D721Med (cell line): ENCODE measurements at regions not wholly inside any gene's neighbourhood (a gene's known extent, or its start where the extent isn't known, plus 50 kb on each side); places are given as distances from the start of the nearest gene placed in this dataset.
"Not testable (repeated sequence)": the region's sequence is repeated elsewhere in the genome, so short reads cannot be mapped to it uniquely, and the experiment has no call there.

Experiments
- DNase-seq: peaks from one replicate; pipeline ENCODE4 v3.0.0; 2011; ENCODE audit warnings: low spot score; ENCODE audit not compliant: insufficient read length
- FAIRE-seq: peaks from 2 replicates; lab custom pipeline; 2011; peaks lifted over from hg19 to GRCh38; lab: Jason Lieb, UNC
- CTCF ChIP-seq: IDR thresholded peaks from 2 replicates; pipeline ENCODE4 v1.5.1; 2012; ENCODE audit warnings: mild to moderate bottlenecking, control low read depth; ENCODE audit not compliant: insufficient read depth; ENCODE audit errors: missing control alignments

- no peak for TF ChIP-seq CTCF
- no peak for DNase-seq
- no peak for FAIRE-seq
Observed at GRCh38 chr4:125590158-125590557, 275.4 kb downstream of the FAT4 start.

GRCh38 chr4:125591290-125591689 is 276.5 kb downstream of the FAT4 start:
- FAIRE-seq (no peak), DNase-seq (no peak)
- TF ChIP-seq CTCF, result no peak

DNA sequence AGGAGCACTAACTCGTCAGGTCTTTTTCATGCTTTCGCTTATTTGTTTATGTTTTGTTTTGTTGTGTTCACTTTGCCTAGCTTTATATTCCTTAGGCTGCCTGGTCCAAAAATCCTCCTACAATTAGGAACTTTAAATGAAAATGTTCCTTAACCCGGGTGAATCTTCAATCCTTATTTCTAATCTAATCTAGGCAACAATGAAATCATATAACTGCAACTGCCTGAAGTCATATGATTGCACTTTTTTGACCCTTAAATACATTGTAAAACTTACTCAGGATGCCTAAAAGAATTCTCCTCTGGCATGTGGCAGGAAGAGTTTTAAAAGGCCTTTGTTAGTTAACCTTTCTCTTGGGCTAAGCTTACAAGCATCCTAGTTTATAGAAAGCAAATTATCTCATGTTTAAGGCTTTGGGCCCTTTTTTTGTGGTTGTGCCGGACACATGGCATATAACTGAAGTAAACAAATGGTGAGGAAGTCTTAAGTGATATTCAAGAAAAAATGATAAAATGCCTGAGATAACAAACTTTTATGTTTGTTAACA is 279.4 kb downstream of the FAT4 start:
- DNase-seq (no peak), FAIRE-seq (no peak)
- TF ChIP-seq CTCF, result no peak

DNA sequence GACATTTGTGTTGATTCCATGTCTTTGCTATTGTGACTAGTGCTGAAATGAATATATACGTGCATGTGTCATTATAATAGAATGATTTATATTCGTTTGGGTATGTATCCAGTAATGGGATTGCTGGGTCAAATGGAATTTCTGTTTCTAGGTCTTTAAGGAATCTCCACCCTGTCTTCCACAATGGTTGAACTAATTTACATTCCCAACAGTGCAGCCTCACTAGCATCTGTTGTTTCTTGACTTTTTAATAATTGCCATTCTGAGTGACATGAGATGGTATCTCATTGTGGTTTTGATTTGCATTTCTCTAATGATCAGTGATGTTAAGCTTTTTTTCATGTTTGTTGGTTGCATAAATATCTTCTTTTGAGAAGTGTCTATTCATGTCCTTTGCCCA is 291.2 kb downstream of the FAT4 start:
- not testable (repeated sequence) for FAIRE-seq, DNase-seq

DNA sequence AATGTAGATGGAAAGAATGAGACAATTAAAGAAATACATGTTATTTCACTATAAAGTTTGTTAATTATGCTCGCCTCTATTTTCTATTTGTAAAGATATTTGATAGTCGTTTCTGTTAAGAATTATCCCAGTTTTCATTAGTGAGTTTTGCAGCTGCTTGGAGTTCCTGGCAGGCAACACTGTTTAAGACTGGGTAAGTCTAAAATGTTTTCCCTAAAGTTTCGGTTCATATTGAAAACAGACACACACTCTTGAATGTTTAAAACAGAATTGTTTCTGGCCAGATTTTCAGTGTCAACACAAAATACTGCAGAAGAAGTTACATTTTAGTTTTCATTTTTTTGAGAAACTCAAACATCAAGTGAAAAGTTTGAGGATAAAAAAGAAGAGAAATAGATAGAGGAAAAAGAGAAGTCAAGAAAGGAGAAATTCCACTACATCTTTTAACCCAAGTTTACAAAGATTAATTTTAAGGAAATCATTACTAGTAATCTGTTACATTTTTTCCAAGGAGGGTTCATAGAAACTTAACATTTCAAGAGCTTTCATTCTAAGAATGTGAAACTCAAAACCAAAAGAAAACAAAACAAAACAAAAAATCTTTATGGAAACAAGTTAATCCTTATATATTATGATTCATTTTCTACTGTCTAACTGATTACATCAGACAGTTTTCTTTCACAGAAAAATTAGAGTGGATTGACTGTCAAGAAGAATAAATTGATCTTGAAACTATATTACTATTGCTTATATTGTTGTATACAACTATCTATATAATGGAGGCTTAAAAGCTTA is 305.5 kb downstream of the FAT4 start:
- no peak for DNase-seq
- no peak for TF ChIP-seq CTCF
- FAIRE-seq, result no peak

DNA sequence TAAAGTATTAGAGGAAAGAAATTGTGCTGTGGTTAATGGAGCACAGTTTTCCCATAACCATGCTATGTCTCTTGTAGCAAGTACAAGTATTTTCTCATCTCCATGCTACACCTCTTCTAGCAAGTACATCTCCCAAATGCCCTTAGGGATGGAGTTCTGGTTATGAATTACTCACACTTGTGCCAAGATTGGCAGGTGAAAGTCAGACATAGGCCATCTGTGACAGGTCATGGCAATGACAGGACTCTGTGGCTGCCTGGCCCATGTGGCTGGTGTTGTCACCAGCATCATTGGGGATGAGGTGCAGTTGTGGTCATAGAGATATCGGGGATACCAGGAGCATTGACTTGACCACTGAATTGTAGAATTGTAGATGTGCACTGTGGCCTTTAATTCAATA is 310.2 kb downstream of the FAT4 start:
- no peak for TF ChIP-seq CTCF
- DNase-seq (no peak), FAIRE-seq (no peak)

GRCh38 chr4:125626946-125627345 is 312.2 kb downstream of the FAT4 start:
- peak; percentile 56 for FAIRE-seq
- no peak for DNase-seq
- no peak for TF ChIP-seq CTCF
